ENCODE measurements at regions not wholly inside any gene's neighbourhood (a gene's known extent, or its start where the extent isn't known, plus 50 kb on each side); places are given as distances from the start of the nearest gene placed in this dataset.

DNA sequence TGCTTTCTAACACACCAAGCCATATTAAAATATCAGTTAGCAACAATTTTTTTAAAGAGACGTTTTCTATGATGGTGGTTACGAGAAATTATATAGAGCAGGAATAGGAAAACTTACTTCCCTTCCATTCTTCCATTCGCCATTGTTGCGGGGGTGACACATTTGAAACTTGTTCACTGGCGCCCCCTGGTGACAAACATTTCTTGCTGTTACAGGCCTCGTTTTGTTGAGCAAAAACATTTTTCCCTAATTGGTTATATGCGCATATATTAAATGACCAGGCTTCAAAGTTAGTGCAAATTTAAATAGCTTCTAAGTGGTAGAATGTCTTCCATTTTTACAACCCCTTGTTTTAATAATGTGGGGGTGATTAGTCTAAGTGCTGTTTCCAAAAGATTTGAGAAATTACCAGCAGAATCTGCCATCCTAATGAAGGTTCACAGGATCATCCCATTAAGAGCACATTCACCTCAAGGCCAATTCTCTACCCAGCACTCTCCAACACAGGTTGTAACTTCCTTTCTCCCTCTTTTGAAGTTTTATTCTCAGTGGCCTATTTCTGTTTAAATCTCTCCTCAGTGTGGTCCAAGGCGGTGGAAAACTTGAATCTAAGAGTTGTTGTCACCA, 1124.7 kb downstream of the FLRT2 start:
- no peak overlapping the region for H3K27ac ChIP-seq (ENCODE audit: low read depth, low read length)
- no peak overlapping the region for H3K4me3 ChIP-seq (ENCODE audit: low read depth, low read length)
- H3K27me3 ChIP-seq (ENCODE audit: control insufficient read depth, insufficient read depth, low read length) = no peaks in the 10 kb centered on the region
- no peaks in the 10 kb centered on the region for H3K9me3 ChIP-seq (ENCODE audit: control insufficient read depth, insufficient read depth, low read length)
- no peak for DNase-seq (ENCODE audit: low read depth, low spot score)
- ChIA-PET POLR2A (no interaction called here), CTCF (interaction anchor here (0.8 to 1.5 kb wide), 5 partner anchors 10 to 17 kb away, joined by 3 to 4 read pairs (median 3); no protein-coding TSS in a partner anchor)
- TF ChIP-seq, protein P1, sequence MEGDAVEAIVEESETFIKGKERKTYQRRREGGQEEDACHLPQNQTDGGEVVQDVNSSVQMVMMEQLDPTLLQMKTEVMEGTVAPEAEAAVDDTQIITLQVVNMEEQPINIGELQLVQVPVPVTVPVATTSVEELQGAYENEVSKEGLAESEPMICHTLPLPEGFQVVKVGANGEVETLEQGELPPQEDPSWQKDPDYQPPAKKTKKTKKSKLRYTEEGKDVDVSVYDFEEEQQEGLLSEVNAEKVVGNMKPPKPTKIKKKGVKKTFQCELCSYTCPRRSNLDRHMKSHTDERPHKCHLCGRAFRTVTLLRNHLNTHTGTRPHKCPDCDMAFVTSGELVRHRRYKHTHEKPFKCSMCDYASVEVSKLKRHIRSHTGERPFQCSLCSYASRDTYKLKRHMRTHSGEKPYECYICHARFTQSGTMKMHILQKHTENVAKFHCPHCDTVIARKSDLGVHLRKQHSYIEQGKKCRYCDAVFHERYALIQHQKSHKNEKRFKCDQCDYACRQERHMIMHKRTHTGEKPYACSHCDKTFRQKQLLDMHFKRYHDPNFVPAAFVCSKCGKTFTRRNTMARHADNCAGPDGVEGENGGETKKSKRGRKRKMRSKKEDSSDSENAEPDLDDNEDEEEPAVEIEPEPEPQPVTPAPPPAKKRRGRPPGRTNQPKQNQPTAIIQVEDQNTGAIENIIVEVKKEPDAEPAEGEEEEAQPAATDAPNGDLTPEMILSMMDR (IDR thresholded peaks at IDR 0.05; ENCODE audit: low read depth, low read length) = peak; percentile 44

DNA sequence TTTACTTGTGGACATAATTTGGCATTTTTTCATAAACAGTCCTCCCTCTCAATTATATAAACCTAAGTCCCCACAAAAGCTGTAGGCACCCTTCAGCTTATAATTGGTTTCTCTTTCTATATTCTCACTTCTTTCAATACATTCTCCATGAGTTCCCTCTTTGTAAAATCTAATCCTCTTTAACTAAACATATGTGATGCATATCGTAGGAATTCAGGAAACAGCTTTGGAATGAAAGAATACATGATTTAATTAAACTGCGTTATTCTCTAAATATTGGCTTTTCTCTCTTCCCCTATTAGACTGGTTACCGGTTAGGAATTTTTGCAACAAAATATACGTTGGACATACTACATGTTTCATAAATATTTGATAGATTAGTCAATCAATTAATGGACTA, 1122.6 kb downstream of the FLRT2 start:
- POLR2A ChIA-PET = no interaction called here
- TF ChIP-seq, protein P1 (IDR thresholded peaks at IDR 0.05; ENCODE audit: low read depth, low read length) = no peak
- H3K27me3 ChIP-seq (ENCODE audit: control insufficient read depth, insufficient read depth, low read length) = no peaks in the 10 kb centered on the region
- CTCF ChIA-PET = interaction anchor here (0.5 kb wide), 1 partner anchor 1040 kb away, joined by 3 read pairs; no protein-coding TSS in a partner anchor
- no peak overlapping the region for H3K27ac ChIP-seq (ENCODE audit: low read depth, low read length)
- H3K9me3 ChIP-seq (ENCODE audit: control insufficient read depth, insufficient read depth, low read length) = no peaks in the 10 kb centered on the region
- no peak for DNase-seq (ENCODE audit: low read depth, low spot score)
- H3K4me3 ChIP-seq (ENCODE audit: low read depth, low read length) = no peak overlapping the region

DNA sequence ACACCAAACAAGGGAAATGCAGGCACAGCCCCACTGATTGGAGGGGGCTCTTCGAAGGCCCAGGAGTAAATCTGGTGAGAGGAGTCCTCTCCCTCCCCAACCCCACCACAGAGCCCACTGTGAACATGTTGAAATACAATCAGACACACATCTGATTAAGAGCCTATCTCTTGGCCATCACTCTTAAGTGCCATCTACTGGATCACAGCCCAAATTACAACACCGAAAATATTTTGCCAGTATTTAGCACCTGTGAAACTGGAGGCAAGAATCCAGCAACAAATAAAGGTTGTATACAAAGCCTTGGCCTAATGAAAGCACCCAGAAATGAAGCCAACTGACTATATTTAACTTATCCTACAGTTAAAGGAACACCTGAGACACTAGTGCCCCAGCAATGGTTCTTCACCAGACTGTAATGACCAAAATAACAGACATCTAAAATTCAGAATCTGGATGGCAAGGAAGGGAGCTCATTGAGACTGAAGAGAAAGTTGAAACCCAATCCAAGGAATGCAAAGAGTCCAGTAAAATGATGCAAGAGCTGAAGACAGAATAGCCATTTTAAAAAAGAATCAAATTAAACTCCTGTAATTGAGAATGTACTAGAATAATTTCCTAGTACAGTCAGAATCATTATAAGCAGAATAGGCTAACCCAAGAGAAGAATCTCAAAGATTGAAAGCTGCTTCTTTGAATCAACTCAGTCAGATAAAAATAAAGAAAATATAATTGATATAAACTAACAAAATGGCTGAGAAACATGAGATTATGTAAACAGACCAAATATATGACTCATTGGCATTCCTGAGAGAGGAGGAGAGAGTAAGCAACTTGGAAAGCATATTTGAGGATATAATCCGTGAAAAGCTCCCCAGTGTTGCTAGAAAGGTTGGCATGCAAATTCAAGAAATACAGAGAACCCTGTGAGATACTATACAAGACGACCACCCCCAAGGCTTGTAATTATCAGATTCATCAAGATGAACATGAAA, 1117.0 kb downstream of the FLRT2 start:
- peaks cover 3% of the 10 kb centered on the region; the same call in 1 of the 2 replicates for H3K9me3 ChIP-seq (ENCODE audit: control insufficient read depth, insufficient read depth, low read length)
- no peak overlapping the region for H3K4me3 ChIP-seq (ENCODE audit: low read depth, low read length)
- no peak overlapping the region for H3K27ac ChIP-seq (ENCODE audit: low read depth, low read length)
- CTCF ChIA-PET = interaction anchor here (1.0 kb wide), 1 partner anchor 256 kb away, joined by 3 read pairs; no protein-coding TSS in a partner anchor
- no peaks in the 10 kb centered on the region for H3K27me3 ChIP-seq (ENCODE audit: control insufficient read depth, insufficient read depth, low read length)
- TF ChIP-seq, protein P1 (IDR thresholded peaks at IDR 0.05; ENCODE audit: low read depth, low read length) = no peak
- POLR2A ChIA-PET = no interaction called here
- DNase-seq (ENCODE audit: low read depth, low spot score) = no peak

- Histone ChIP-seq H3K9me3 (ENCODE audit: control insufficient read depth, insufficient read depth, low read length) (peaks cover 3% of the 10 kb centered on the region; the same call in 1 of the 2 replicates), H3K4me3 (ENCODE audit: low read depth, low read length) (no peak overlapping the region), H3K27me3 (ENCODE audit: control insufficient read depth, insufficient read depth, low read length) (no peaks in the 10 kb centered on the region), H3K27ac (ENCODE audit: low read depth, low read length) (no peak overlapping the region)
- TF ChIP-seq, protein P1 (IDR thresholded peaks at IDR 0.05; ENCODE audit: low read depth, low read length) = no peak
- DNase-seq (ENCODE audit: low read depth, low spot score) = no peak
- ChIA-PET CTCF (no interaction called here), POLR2A (no interaction called here)
Measured at GRCh38 chr14:86646125-86646524, 1116.2 kb downstream of the FLRT2 start.

Data from AG04450 (cell line).